Breast epithelium (tissue), 3 donors: ENCODE measurements at regions not wholly inside any gene's neighbourhood (a gene's known extent, or its start where the extent isn't known, plus 50 kb on each side); places are given as distances from the start of the nearest gene placed in this dataset.

Experiments
- POLR2A ChIP-seq: fragments of 450-650 bp; IDR thresholded peaks from one replicate; pipeline ENCODE4 v1.6.1; 2016; ENCODE audit warnings: antibody characterized with exemption, mild to moderate bottlenecking, moderate library complexity
- TF ChIP-seq, protein P1 (sequence below), 3 donors: fragments of 450-650 bp; IDR thresholded peaks; one replicate each; pipeline ENCODE4 v1.5.1; 2016 to 2017; ENCODE audit warnings: antibody characterized with exemption in 3 of 3, mild to moderate bottlenecking in 3 of 3, moderate library complexity in 3 of 3

DNA sequence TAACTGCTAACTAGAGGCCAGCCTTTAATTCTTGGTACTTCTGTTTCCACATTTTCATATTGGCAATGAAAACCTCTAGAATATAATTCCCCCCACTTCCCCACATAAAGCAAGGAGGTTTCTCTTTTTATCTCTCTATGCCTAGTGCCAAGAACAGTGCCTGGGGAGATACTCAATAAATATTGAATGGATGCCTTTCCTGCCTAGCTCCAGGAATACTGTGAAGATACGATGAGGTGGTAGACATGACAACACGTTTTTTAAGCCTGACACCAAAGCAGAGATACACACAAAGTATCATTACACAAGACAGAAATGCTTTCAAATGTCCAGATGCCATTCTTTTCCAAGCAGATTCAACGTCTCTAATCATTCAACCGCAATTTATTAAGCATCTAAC lies 535.5 kb downstream of the XIRP2 start:
- TF ChIP-seq, protein P1, sequence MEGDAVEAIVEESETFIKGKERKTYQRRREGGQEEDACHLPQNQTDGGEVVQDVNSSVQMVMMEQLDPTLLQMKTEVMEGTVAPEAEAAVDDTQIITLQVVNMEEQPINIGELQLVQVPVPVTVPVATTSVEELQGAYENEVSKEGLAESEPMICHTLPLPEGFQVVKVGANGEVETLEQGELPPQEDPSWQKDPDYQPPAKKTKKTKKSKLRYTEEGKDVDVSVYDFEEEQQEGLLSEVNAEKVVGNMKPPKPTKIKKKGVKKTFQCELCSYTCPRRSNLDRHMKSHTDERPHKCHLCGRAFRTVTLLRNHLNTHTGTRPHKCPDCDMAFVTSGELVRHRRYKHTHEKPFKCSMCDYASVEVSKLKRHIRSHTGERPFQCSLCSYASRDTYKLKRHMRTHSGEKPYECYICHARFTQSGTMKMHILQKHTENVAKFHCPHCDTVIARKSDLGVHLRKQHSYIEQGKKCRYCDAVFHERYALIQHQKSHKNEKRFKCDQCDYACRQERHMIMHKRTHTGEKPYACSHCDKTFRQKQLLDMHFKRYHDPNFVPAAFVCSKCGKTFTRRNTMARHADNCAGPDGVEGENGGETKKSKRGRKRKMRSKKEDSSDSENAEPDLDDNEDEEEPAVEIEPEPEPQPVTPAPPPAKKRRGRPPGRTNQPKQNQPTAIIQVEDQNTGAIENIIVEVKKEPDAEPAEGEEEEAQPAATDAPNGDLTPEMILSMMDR (IDR thresholded peaks at IDR 0.05): no peak
- TF ChIP-seq POLR2A: no peak
